ENCODE measurements at regions not wholly inside any gene's neighbourhood (a gene's known extent, or its start where the extent isn't known, plus 50 kb on each side); places are given as distances from the start of the nearest gene placed in this dataset.
A peak's percentile ranks its signal among the peaks of the same experiment; 100 is the strongest.

- no peak for DNase-seq
Observed at GRCh38 chr11:130587658-130588057, 139.2 kb downstream of the ADAMTS15 start.

DNA sequence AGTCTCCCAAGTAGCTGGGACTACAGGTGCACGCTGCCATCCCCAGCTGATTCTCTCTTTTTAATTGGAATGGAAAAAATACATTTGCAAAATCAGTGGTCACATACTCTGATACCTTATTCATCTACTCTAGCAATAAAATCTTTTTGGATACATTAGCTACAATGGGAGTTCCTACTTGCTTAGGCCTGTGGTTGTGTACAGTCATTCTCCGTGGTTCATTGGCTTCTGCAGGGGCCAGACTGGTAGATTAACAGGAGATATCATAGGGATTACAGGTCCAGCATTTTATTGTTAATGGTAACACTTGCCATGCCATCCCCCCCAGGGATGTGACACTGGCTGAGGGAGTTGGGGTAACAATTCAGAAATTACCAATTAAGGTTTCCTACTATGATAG lies 140.0 kb downstream of the ADAMTS15 start:
- DNase-seq = no peak

GRCh38 chr11:130592056-130592455 lies 143.6 kb downstream of the ADAMTS15 start:
- no peak for DNase-seq

- no peak for DNase-seq
Observed at GRCh38 chr11:130593064-130593463, 144.6 kb downstream of the ADAMTS15 start.

- no peak for DNase-seq
Observed at GRCh38 chr11:130598433-130598832, 150.0 kb downstream of the ADAMTS15 start.

- DNase-seq = no peak
Observed at GRCh38 chr11:130599073-130599654, 150.7 kb downstream of the ADAMTS15 start.

DNA sequence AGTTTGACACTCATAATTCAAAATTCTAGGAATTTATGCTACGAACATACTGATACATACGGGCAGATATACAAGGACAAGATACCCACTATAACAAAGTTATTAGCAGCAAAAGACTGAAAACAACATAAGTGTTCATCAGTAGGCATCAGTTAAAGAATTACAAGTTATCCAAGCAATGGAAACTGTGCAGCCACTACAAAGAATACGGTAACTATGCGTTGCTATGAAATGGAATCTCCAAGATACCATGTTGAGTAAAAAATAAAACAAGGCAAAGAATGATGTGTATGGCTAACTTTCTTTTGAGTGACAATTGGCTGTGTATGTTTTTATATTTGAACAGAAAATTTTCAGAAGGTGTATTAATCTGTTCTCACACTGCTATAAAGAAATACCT lies 151.7 kb downstream of the ADAMTS15 start:
- no peak for DNase-seq

DNA sequence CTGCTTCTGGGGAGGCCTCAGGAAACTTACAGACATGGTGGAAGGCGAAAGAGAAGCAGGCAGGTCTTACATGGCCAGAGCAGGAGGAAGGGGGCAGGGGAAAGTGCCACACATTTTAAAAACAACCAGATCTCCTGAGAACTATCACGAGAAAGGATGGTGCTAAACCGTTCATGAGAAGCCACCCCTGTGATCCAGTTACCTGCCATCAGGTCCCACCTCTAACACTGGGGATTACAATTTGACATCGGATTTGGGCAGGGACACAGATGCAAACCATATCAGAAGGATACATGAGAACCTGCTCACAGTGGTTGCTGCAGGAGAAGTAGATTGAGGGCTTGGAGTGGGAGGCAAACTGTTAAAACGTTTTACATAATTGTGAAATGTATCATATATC lies 152.2 kb downstream of the ADAMTS15 start:
- no peak for DNase-seq

- DNase-seq = no peak
Observed at GRCh38 chr11:130601141-130601540, 152.7 kb downstream of the ADAMTS15 start.

GRCh38 chr11:130601764-130602460 lies 153.5 kb downstream of the ADAMTS15 start:
- DNase-seq = no peak

- DNase-seq = no peak
Observed at GRCh38 chr11:130602641-130603334, 154.3 kb downstream of the ADAMTS15 start.

DNA sequence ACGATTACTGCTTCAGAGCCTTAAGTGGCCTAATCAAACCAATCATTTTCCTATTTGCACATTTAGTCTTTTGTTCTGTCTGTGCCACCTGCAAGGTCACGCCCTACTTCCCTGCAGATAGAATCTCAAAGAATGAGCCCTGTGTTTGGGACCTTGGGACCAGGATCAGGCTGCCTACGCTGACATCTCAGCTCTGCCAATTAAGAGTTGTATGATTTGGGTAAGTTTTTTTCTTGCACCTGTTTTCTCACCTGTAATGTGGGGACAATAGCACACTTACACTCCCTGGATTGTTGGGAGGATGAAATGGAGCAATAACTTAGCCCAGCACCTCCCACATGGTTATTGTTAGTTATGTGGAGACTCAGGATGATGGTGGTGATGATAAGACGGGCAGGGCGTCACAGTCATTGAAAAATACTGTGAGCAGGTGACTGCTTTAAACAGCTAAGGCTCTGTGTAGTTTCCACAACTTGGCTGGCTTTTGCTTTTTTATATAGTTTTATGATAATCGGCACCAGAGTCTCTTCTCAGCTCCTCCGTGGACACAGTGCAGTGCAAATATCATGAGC lies 155.0 kb downstream of the ADAMTS15 start:
- no peak for DNase-seq

- no peak for DNase-seq
Observed at GRCh38 chr11:130604606-130605005, 156.2 kb downstream of the ADAMTS15 start.

DNA sequence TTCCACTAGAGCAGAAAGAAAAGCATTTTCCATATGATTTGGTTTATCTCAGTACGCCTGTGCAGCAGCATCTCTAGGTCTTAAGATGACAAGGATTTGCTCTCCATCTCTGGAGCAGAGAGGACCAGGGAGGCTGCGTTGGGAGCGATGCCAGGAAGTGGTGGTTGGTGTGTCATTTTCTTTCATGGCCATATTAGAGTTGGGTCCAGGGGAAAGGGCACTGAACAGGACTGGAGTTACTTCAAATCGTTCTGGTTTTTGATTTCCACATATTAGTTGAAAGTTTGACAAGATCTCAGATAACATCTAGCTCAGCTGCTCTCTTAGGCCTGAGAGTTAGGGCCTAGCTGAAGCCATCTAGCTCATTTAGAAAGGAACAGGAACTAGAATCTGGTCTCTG lies 157.7 kb downstream of the ADAMTS15 start:
- DNase-seq = no peak

DNA sequence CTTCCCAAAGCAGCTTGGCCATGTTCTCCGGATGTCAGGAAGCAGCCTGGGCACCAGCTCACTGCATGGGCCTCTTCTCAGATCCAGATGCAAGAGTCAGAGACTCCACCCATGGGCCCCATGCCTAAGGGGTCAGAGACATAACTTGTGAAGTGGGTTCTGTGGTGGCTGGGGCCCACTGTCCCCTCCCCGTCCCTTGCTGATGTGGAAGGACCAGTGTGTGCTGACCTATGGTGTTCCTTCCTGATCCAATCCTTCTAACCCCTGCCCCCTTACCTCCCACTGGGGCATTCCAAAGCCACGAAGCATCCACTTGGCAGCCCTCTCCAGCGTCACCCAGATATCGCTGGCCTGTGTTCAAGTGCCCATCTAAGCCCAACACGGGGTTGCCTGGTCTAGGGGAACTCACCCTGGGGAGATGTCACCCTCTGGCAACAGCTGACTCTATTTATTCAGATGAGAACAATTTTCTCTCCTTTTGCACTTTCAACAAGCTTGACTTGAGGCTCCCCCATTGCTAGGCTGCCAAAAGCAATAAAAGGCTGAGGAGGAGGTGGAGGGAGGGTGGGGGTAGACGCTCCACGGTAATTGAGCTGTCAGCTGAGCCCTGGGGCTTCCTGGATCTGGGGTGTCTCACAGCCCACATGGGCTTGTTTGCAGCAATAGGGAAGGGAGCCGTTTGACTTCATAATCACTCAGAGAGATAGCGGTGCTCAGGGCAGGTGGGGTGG lies 158.5 kb downstream of the ADAMTS15 start:
- DNase-seq = peak; percentile 28

DNA sequence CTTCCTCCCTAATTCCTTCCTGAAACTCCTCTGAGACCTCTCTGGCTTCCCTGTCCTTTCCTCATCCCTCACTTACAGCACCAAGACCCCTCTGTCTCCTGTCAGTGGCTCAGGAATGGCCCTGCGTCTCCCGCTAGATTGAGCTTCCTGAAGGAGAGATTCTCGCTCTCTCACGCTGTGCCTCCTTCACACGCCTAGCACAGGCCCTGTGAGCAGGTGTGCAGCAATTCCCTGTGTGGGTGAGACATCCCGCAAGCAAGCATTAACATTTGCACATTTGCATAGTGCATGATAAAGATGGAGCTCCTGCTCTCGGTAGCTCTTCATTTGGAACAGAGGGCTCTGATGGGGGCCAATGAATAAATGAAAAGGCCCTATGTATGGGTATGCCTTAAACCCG lies 159.8 kb downstream of the ADAMTS15 start:
- no peak for DNase-seq

DNA sequence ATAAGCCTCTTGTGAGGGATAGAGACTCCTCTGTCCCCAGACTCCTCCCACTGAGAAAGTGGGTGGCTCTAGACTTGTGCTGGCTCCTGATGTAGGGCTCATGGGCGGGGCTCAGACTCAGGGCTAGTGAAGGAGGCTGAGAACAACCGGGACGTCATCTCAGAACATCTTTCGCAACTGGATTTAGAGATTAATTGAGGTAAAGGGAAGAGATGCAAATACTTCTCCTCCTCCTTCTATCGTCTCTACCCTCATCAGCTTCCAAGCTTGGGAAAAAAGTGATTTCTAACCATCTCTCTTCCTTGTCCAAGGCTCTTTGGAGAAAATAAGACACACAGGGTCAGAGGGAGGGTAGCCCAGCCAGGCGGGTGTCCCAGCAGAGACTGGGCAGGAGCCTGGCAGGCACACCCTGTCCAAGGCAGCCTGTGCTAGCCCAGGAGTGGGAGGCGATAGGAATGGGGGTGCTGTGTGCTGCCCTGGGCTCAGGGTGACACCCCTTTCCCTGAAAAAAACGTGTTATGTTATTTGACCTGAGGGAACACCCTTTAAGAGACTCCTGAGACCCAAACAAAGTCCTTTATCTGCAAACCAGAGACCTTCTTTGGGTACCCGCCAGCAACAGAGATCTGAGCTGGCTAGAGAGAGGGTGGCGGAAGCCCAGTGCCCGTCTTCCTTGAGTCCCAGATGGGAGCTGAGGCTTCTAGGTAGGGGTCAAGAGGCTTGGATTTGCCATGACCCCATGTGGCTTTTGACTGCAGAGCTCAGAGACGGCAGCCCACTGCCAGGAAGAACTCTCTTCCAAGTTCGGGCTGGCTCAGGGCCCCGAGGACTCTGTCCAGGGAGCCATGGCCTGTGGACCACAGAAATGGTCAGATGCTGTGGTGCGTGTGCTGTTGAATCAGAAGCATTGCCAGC lies 160.9 kb downstream of the ADAMTS15 start:
- no peak for DNase-seq

GRCh38 chr11:130611791-130612251 lies 163.4 kb downstream of the ADAMTS15 start:
- DNase-seq = no peak

GRCh38 chr11:130612291-130612851 lies 163.9 kb downstream of the ADAMTS15 start:
- no peak for DNase-seq

DNA sequence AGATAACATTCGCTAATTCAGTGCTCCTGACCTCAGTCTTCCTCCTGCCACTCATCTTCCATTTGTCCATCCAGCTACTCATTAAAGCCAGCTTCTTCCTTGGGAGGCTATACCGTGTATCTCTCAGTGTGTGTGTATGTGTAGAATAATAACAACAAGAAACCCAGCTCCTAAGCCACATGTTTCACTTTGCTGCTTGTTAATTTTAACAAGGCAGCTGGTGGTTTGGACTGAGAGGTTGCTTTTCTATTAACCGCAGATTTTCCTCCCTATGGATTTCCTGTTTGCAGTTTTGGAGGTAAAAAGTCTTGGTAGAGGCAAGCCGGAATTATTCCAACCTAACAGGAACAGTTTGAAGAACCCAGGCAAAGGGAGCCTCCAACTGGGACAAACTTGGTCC lies 165.0 kb downstream of the ADAMTS15 start:
- no peak for DNase-seq

- DNase-seq = no peak
Observed at GRCh38 chr11:130614591-130614990, 166.1 kb downstream of the ADAMTS15 start.

GRCh38 chr11:130615561-130615960 lies 167.1 kb downstream of the ADAMTS15 start:
- no peak for DNase-seq
